IMR-90 (cell line): ENCODE measurements at regions not wholly inside any gene's neighbourhood (a gene's known extent, or its start where the extent isn't known, plus 50 kb on each side); places are given as distances from the start of the nearest gene placed in this dataset.

Experiments
- ATAC-seq: fragments of 200-7000 bp; cut with Tn5 transposase; 2 replicates; pipeline ENCODE4 v1.9.1; 2020; ENCODE audit warnings: low read depth, mild to moderate bottlenecking, moderate library complexity
- BruUV-seq: library from RNA; stranded (reverse); fragments of 400-500 nt; replicated peaks from 2 replicates; lab custom pipeline; 2021; lab: Mats Ljungman, UMichigan
- CTCF ChIA-PET: fragments of 300-600 bp; formaldehyde crosslinking; extraction: SDS; loops from one replicate; lab custom pipeline; 2021; ENCODE audit warnings: antibody characterized with exemption; lab: Yijun Ruan, JAX
- POLR2A ChIA-PET: fragments of 300-600 bp; sonication (Branson Sonifier 250); formaldehyde crosslinking; loops from one replicate; lab custom pipeline; 2022; ENCODE audit warnings: antibody characterized with exemption; ENCODE audit not compliant: unreplicated experiment; lab: Charles Lee
- DNase-seq: peaks from one replicate; pipeline ENCODE4 v3.0.0; 2013
- H2AFZ ChIP-seq: replicated peaks from 2 replicates; pipeline ENCODE3; 2013; ENCODE audit warnings: low read length, mild to moderate bottlenecking; ENCODE audit not compliant: poor library complexity
- H2AK5ac ChIP-seq: 2 replicates; pipeline ENCODE4 v1.6.1; 2013; ENCODE audit warnings: low read depth, low read length, inconsistent platforms
- H2AK9ac ChIP-seq: replicated peaks from 2 replicates; pipeline ENCODE3; 2013; ENCODE audit warnings: mild to moderate bottlenecking, low read depth, low read length, moderate library complexity; ENCODE audit not compliant: poor library complexity
- H2BK120ac ChIP-seq: 2 replicates; pipeline ENCODE4 v1.6.1; 2013; ENCODE audit warnings: low read depth, low read length, inconsistent platforms
- H2BK15ac ChIP-seq: 3 replicates; pipeline ENCODE4 v1.6.1; 2013; ENCODE audit warnings: low read depth, low read length, inconsistent platforms
- H2BK20ac ChIP-seq: 2 replicates; pipeline ENCODE4 v1.6.1; 2013; ENCODE audit warnings: low read depth, mild to moderate bottlenecking, inconsistent platforms, low read length, moderate library complexity
- H2BK5ac ChIP-seq: 2 replicates; pipeline ENCODE4 v1.6.1; 2013; ENCODE audit warnings: mild to moderate bottlenecking, low read depth, low read length, inconsistent platforms; ENCODE audit not compliant: poor library complexity, severe bottlenecking
- H3K14ac ChIP-seq: replicated peaks from 2 replicates; pipeline ENCODE4 v1.6.1; 2013; ENCODE audit warnings: low read depth, low read length, inconsistent platforms
- H3K18ac ChIP-seq: 2 replicates; pipeline ENCODE4 v1.6.1; 2013; ENCODE audit warnings: low read depth, low read length, control low read depth
- H3K23ac ChIP-seq: 2 replicates; pipeline ENCODE4 v1.6.1; 2013; ENCODE audit warnings: low read depth, low read length, inconsistent platforms
- H3K27ac ChIP-seq: 2 replicates; pipeline ENCODE4 v1.5.1; 2013; ENCODE audit warnings: mild to moderate bottlenecking, control low read depth, low read length; ENCODE audit not compliant: insufficient read depth
- H3K27me3 ChIP-seq: 2 replicates; pipeline ENCODE4 v1.6.1; 2013; ENCODE audit warnings: low read length; ENCODE audit not compliant: control insufficient read depth, insufficient read depth
- H3K36me3 ChIP-seq: 2 replicates; pipeline ENCODE4 v1.6.1; 2013; ENCODE audit warnings: low read length, mixed read lengths; ENCODE audit not compliant: control insufficient read depth, insufficient read depth
- H3K4ac ChIP-seq: 2 replicates; pipeline ENCODE4 v1.6.1; 2013; ENCODE audit warnings: low read depth, low read length, inconsistent platforms
- H3K4me1 ChIP-seq: 2 replicates; pipeline ENCODE4 v1.6.1; 2013; ENCODE audit warnings: low read length, mixed read lengths; ENCODE audit not compliant: control insufficient read depth, insufficient read depth
- H3K4me2 ChIP-seq: 2 replicates; pipeline ENCODE4 v1.6.1; 2013; ENCODE audit warnings: low read depth, mild to moderate bottlenecking, control low read depth, low read length, moderate library complexity
- H3K4me3 ChIP-seq: 2 replicates; pipeline ENCODE4 v1.5.1; 2013; ENCODE audit warnings: low read depth, mild to moderate bottlenecking, control low read depth, low read length, moderate library complexity; ENCODE audit not compliant: insufficient read depth
- H3K56ac ChIP-seq: 2 replicates; pipeline ENCODE4 v1.6.1; 2013; ENCODE audit warnings: low read length, inconsistent platforms; ENCODE audit not compliant: insufficient read depth; ENCODE audit errors: extremely low read depth
- H3K79me1 ChIP-seq, 2 experiments: 2 replicates each; pipeline ENCODE4 v1.6.1; 2013; ENCODE audit warnings: low read length in 2 of 2, inconsistent platforms in 1 of 2, low read depth in 1 of 2
- H3K9ac ChIP-seq: 2 replicates; pipeline ENCODE4 v1.6.1; 2013; ENCODE audit warnings: low read depth, low read length, control low read depth
- H3K9me1 ChIP-seq: 2 replicates; pipeline ENCODE4 v1.6.1; 2013; ENCODE audit warnings: low read length, inconsistent platforms; ENCODE audit not compliant: insufficient read depth
- H3K9me3 ChIP-seq: 2 replicates; pipeline ENCODE4 v1.6.1; 2013; ENCODE audit warnings: low read length; ENCODE audit not compliant: control insufficient read depth, insufficient read depth
- H4K20me1 ChIP-seq: 2 replicates; pipeline ENCODE4 v1.6.1; 2013; ENCODE audit warnings: low read length, inconsistent platforms; ENCODE audit not compliant: insufficient read depth
- H4K5ac ChIP-seq: 2 replicates; pipeline ENCODE4 v1.6.1; 2013; ENCODE audit warnings: mild to moderate bottlenecking, low read depth, low read length, control low read depth
- H4K8ac ChIP-seq, 2 experiments: 2 replicates each; pipeline ENCODE4 v1.6.1; 2013; ENCODE audit warnings: low read depth in 2 of 2, low read length in 2 of 2, control low read depth in 1 of 2, inconsistent platforms in 1 of 2
- H4K91ac ChIP-seq: 2 replicates; pipeline ENCODE4 v1.6.1; 2013; ENCODE audit warnings: low read depth, low read length, inconsistent platforms; ENCODE audit not compliant: insufficient read depth
- BHLHE40 ChIP-seq: fragments of 150-350 bp; IDR thresholded peaks from 2 replicates; pipeline ENCODE4 v1.6.1; 2016; ENCODE audit warnings: mild to moderate bottlenecking, low read depth, low read length
- MAZ ChIP-seq: IDR thresholded peaks from 2 replicates; pipeline ENCODE4 v1.6.1; 2012; ENCODE audit warnings: low read depth, mild to moderate bottlenecking, low read length, improper control_type of control experiment, moderate library complexity, borderline replicate concordance
- WGBS, 2 experiments: methylation state at CpG; one replicate each; pipeline versions ENCODE4 v1.1.5 to v1.1.7; 2013; ENCODE audit warnings: missing lambda C conversion rate in 2 of 2; ENCODE audit not compliant: insufficient read length in 1 of 2; ENCODE audit errors: extremely low coverage in 2 of 2; 5-methylcytosine and 5-hydroxymethylcytosine counted together
- dilution Hi-C: fragments of 300-500 bp; cut with HindIII; formaldehyde crosslinking; loops from one replicate; pipeline ENCODE4 v1.14.3; 2018; ENCODE audit warnings: low sequenced_read_pairs; ENCODE audit not compliant: unreplicated experiment
- in situ Hi-C: fragments of 300-500 bp; cut with MboI; formaldehyde crosslinking; loops from 3 replicates; pipeline ENCODE4 v1.14.3; 2019; ENCODE audit warnings: low sequenced_read_pairs, inconsistent platforms, mixed read lengths
- intact Hi-C: fragments of 100-400 bp; cut with micrococcal nuclease; formaldehyde crosslinking; loops from 2 replicates; pipeline ENCODE4 v1.10.0; 2022
- TF ChIP-seq, protein P1 (sequence below): conservative IDR thresholded peaks from 2 replicates; pipeline ENCODE4 v1.5.1; 2012; ENCODE audit warnings: mild to moderate bottlenecking, low read depth, low read length, improper control_type of control experiment
- TF ChIP-seq, protein P2 (sequence below): fragments of 150-350 bp; IDR thresholded peaks from 2 replicates; pipeline ENCODE4 v1.6.1; 2017; ENCODE audit warnings: mild to moderate bottlenecking, antibody characterized with exemption, low read length, low read depth

DNA sequence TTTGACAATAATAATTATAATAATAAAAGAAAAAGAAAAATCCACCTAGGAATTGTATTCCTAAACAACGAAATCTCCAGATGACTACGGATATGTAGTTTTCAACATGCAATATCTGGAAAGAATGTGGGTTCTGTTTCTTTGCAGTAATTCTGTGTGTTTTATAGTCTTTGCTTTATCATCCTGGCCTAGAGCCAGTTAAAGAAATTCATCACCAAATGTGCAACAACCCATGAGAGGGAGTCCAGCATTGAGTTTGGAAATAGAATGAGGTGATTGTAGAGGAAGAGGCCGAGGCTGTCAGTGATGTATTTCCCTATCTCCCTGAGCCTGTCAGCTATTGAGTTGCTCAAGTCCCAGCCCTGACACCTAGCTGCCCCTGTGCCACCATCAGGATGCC lies 200.5 kb upstream of the DCN start:
- Histone ChIP-seq H3K14ac (no peak overlapping the region), H2BK15ac (no peak overlapping the region), H4K20me1 (no peaks in the 10 kb centered on the region), H4K5ac (no peak overlapping the region), H3K18ac (no peak overlapping the region; the same call in 1 of the 2 replicates), H3K4me1 (peaks cover 6% of the 10 kb centered on the region), H2BK120ac (no peak overlapping the region), H2AK9ac (no peak overlapping the region), H2BK20ac (no peak overlapping the region), H3K4me2 (no peak overlapping the region), H3K4ac (no peak overlapping the region), H4K8ac (no peak overlapping the region), H2AFZ (no peak overlapping the region), H2BK5ac (no peak overlapping the region), H3K36me3 (no peaks in the 10 kb centered on the region), H3K27me3 (peaks cover 11% of the 10 kb centered on the region), H3K4me3 (no peak overlapping the region), H3K9me1 (no peaks in the 10 kb centered on the region), H4K91ac (no peak overlapping the region), H2AK5ac (no peak overlapping the region), H3K9ac (no peak overlapping the region), H3K56ac (no peak overlapping the region), H3K27ac (no peak overlapping the region), H3K9me3 (no peaks in the 10 kb centered on the region), H3K79me1 (no peaks in the 10 kb centered on the region), H3K23ac (no peak overlapping the region)
- TF ChIP-seq, protein P1, sequence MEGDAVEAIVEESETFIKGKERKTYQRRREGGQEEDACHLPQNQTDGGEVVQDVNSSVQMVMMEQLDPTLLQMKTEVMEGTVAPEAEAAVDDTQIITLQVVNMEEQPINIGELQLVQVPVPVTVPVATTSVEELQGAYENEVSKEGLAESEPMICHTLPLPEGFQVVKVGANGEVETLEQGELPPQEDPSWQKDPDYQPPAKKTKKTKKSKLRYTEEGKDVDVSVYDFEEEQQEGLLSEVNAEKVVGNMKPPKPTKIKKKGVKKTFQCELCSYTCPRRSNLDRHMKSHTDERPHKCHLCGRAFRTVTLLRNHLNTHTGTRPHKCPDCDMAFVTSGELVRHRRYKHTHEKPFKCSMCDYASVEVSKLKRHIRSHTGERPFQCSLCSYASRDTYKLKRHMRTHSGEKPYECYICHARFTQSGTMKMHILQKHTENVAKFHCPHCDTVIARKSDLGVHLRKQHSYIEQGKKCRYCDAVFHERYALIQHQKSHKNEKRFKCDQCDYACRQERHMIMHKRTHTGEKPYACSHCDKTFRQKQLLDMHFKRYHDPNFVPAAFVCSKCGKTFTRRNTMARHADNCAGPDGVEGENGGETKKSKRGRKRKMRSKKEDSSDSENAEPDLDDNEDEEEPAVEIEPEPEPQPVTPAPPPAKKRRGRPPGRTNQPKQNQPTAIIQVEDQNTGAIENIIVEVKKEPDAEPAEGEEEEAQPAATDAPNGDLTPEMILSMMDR = no peak
- TF ChIP-seq MAZ (no peak), BHLHE40 (no peak)
- TF ChIP-seq, protein P2, sequence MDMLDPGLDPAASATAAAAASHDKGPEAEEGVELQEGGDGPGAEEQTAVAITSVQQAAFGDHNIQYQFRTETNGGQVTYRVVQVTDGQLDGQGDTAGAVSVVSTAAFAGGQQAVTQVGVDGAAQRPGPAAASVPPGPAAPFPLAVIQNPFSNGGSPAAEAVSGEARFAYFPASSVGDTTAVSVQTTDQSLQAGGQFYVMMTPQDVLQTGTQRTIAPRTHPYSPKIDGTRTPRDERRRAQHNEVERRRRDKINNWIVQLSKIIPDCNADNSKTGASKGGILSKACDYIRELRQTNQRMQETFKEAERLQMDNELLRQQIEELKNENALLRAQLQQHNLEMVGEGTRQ = no peak
- BruUV-seq = no TSS peak
- DNase-seq = peak; percentile 18
- ATAC-seq = no peak
- ChIA-PET CTCF (interaction anchor here (0.7 to 1.9 kb wide), 6 partner anchors 8 to 1273 kb away, joined by 3 to 8 read pairs (median 4); no protein-coding TSS in a partner anchor), POLR2A (no interaction called here)
- intact Hi-C loops = loop anchor here (2.0 to 10.0 kb wide), 4 partner anchors 196 to 1022 kb away; no protein-coding TSS in a partner anchor
- in situ Hi-C loops = loop anchor here (10.0 kb wide), 2 partner anchors 762 to 1262 kb away; partner anchors contain the start of gene BTG1
- no CpG with 5 or more reads among the region's 3 CpGs for WGBS, 2 experiments
- dilution Hi-C loops = no loop called here
